ENCODE measurements at regions not wholly inside any gene's neighbourhood (a gene's known extent, or its start where the extent isn't known, plus 50 kb on each side); places are given as distances from the start of the nearest gene placed in this dataset.

- no peak for TF ChIP-seq CTCF (IDR thresholded peaks at IDR 0.05; ENCODE audit: low read depth, low read length)
- Histone ChIP-seq H3K27ac (no peak overlapping the region), H3K36me3 (no peaks in the 10 kb centered on the region), H3K9me3 (ENCODE audit: severe bottlenecking) (no peaks in the 10 kb centered on the region), H3K4me3 (ENCODE audit: low read depth, low read length) (no peak overlapping the region), H3K27me3 (ENCODE audit: insufficient read depth, low read depth, severe bottlenecking) (no peaks in the 10 kb centered on the region)
- no peak for DNase-seq
Measured at GRCh38 chr1:170309389-170310013, 163.7 kb downstream of the NTMT2 start.

GRCh38 chr1:170310014-170310405 lies 164.3 kb downstream of the NTMT2 start:
- Histone ChIP-seq H3K9me3 (ENCODE audit: severe bottlenecking) (no peaks in the 10 kb centered on the region), H3K27me3 (ENCODE audit: insufficient read depth, low read depth, severe bottlenecking) (no peaks in the 10 kb centered on the region), H3K27ac (no peak overlapping the region), H3K4me3 (ENCODE audit: low read depth, low read length) (no peak overlapping the region), H3K36me3 (no peaks in the 10 kb centered on the region)
- no peak for TF ChIP-seq CTCF (IDR thresholded peaks at IDR 0.05; ENCODE audit: low read depth, low read length)
- DNase-seq, result no peak

GRCh38 chr1:170310951-170311350 lies 165.2 kb downstream of the NTMT2 start:
- no peaks in the 10 kb centered on the region for H3K27me3 ChIP-seq (ENCODE audit: insufficient read depth, low read depth, severe bottlenecking)
- no peak overlapping the region for H3K27ac ChIP-seq
- no peak overlapping the region for H3K4me3 ChIP-seq (ENCODE audit: low read depth, low read length)
- no peaks in the 10 kb centered on the region for H3K9me3 ChIP-seq (ENCODE audit: severe bottlenecking)
- TF ChIP-seq CTCF (IDR thresholded peaks at IDR 0.05; ENCODE audit: low read depth, low read length), result no peak
- DNase-seq, result no peak
- H3K36me3 ChIP-seq, result no peaks in the 10 kb centered on the region

- Histone ChIP-seq H3K9me3 (ENCODE audit: severe bottlenecking) (no peaks in the 10 kb centered on the region), H3K36me3 (no peaks in the 10 kb centered on the region), H3K27ac (no peak overlapping the region), H3K4me3 (ENCODE audit: low read depth, low read length) (no peak overlapping the region), H3K27me3 (ENCODE audit: insufficient read depth, low read depth, severe bottlenecking) (no peaks in the 10 kb centered on the region)
- DNase-seq, result no peak
- TF ChIP-seq CTCF (IDR thresholded peaks at IDR 0.05; ENCODE audit: low read depth, low read length), result no peak
Measured at GRCh38 chr1:170313306-170313705, 167.5 kb downstream of the NTMT2 start.

- no peak for TF ChIP-seq CTCF (IDR thresholded peaks at IDR 0.05; ENCODE audit: low read depth, low read length)
- H3K36me3 ChIP-seq, result no peaks in the 10 kb centered on the region
- H3K27me3 ChIP-seq (ENCODE audit: insufficient read depth, low read depth, severe bottlenecking), result no peaks in the 10 kb centered on the region
- H3K27ac ChIP-seq, result no peak overlapping the region
- DNase-seq, result no peak
- H3K4me3 ChIP-seq (ENCODE audit: low read depth, low read length), result no peak overlapping the region
- no peaks in the 10 kb centered on the region for H3K9me3 ChIP-seq (ENCODE audit: severe bottlenecking)
Measured at GRCh38 chr1:170316270-170316669, 170.5 kb downstream of the NTMT2 start.

- DNase-seq, result no peak
- TF ChIP-seq CTCF (IDR thresholded peaks at IDR 0.05; ENCODE audit: low read depth, low read length), result no peak
- Histone ChIP-seq H3K27me3 (ENCODE audit: insufficient read depth, low read depth, severe bottlenecking) (no peaks in the 10 kb centered on the region), H3K9me3 (ENCODE audit: severe bottlenecking) (no peaks in the 10 kb centered on the region), H3K36me3 (no peaks in the 10 kb centered on the region), H3K4me3 (ENCODE audit: low read depth, low read length) (no peak overlapping the region), H3K27ac (no peak overlapping the region)
Measured at GRCh38 chr1:170318141-170318540, 172.4 kb downstream of the NTMT2 start.
